Fibroblast of lung (primary cell): ENCODE measurements at regions not wholly inside any gene's neighbourhood (a gene's known extent, or its start where the extent isn't known, plus 50 kb on each side); places are given as distances from the start of the nearest gene placed in this dataset.

Experiments
- DNase-seq, 2 donors: peaks; one replicate each; pipeline versions ENCODE4 v3.0.0 to v3.0.0-alpha.2; 2010; ENCODE audit warnings: low read depth in 2 of 2
- H2AFZ ChIP-seq: 2 replicates; pipeline ENCODE4 v1.5.1; 2012; ENCODE audit warnings: low read length, control low read depth, inconsistent platforms
- H3K27ac ChIP-seq: 2 replicates; pipeline ENCODE4 v1.5.1; 2011; ENCODE audit warnings: low read length, control low read depth; ENCODE audit not compliant: insufficient read depth
- H3K27me3 ChIP-seq: 2 replicates; pipeline ENCODE4 v1.5.1; 2011; ENCODE audit warnings: mild to moderate bottlenecking, low read length; ENCODE audit not compliant: control insufficient read depth, insufficient read depth
- H3K36me3 ChIP-seq: 2 replicates; pipeline ENCODE4 v1.5.1; 2011; ENCODE audit warnings: low read length; ENCODE audit not compliant: control insufficient read depth, insufficient read depth
- H3K4me1 ChIP-seq: 2 replicates; pipeline ENCODE4 v1.5.1; 2011; ENCODE audit warnings: low read length; ENCODE audit not compliant: control insufficient read depth, insufficient read depth; ENCODE audit errors: extremely low read depth
- H3K4me2 ChIP-seq: 2 replicates; pipeline ENCODE4 v1.5.1; 2011; ENCODE audit warnings: low read length, control low read depth; ENCODE audit not compliant: insufficient read depth; ENCODE audit errors: extremely low read depth
- H3K4me3 ChIP-seq, 4 experiments: fragments of 200-600 bp in 1 of 4; sonication (generic) in 1 of 4; replicated peaks in 1 of 4; 2 replicates each; pipeline ENCODE4 v1.5.1; 2011 to 2016; ENCODE audit warnings: low read length in 4 of 4, low read depth in 3 of 4, mild to moderate bottlenecking in 3 of 4, control low read depth in 2 of 4, inconsistent platforms in 1 of 4, mixed read lengths in 1 of 4; ENCODE audit not compliant: insufficient read depth in 1 of 4; ENCODE audit errors: control extremely low read depth in 1 of 4
- H3K79me2 ChIP-seq: 2 replicates; pipeline ENCODE4 v1.5.1; 2012; ENCODE audit warnings: mild to moderate bottlenecking, low read length, inconsistent platforms; ENCODE audit not compliant: control insufficient read depth, insufficient read depth
- H3K9ac ChIP-seq: 2 replicates; pipeline ENCODE4 v1.5.1; 2011; ENCODE audit warnings: mild to moderate bottlenecking, low read length, control low read depth; ENCODE audit not compliant: insufficient read depth
- H3K9me3 ChIP-seq: 2 replicates; pipeline ENCODE4 v1.5.1; 2012; ENCODE audit warnings: low read depth, low read length; ENCODE audit not compliant: control insufficient read depth, insufficient read depth
- H4K20me1 ChIP-seq: 2 replicates; pipeline ENCODE4 v1.5.1; 2011; ENCODE audit warnings: low read length; ENCODE audit not compliant: control insufficient read depth, insufficient read depth; ENCODE audit errors: extremely low read depth
- CTCF ChIP-seq, 2 donors: IDR thresholded peaks in 1 of 2; conservative IDR thresholded peaks in 1 of 2; 1 replicate in 1 of 2; 2 replicates in 1 of 2; pipeline ENCODE4 v1.5.1; 2011 to 2012; ENCODE audit warnings: low read length in 2 of 2, control low read depth in 1 of 2, inconsistent platforms in 1 of 2, low read depth in 1 of 2, mild to moderate bottlenecking in 1 of 2
- EZH2 ChIP-seq: IDR thresholded peaks from 2 replicates; pipeline ENCODE4 v1.5.1; 2012; ENCODE audit warnings: low read length, control low read depth, mild to moderate bottlenecking; ENCODE audit errors: missing control alignments

GRCh38 chr5:144822503-144822902 lies 651.8 kb downstream of the KCTD16 start:
- H3K27me3 ChIP-seq = no peaks in the 10 kb centered on the region
- H3K4me3 ChIP-seq = no peak overlapping the region
- no peaks in the 10 kb centered on the region for H3K79me2 ChIP-seq
- TF ChIP-seq CTCF (conservative IDR thresholded peaks at IDR 0.05 in 1 of 2, IDR thresholded peaks at IDR 0.05 in 1 of 2; ENCODE audit: low read depth in 1 of 2, low read length in 2 of 2) (no peak), EZH2 (no peak)
- no peak overlapping the region for H3K9ac ChIP-seq
- no peak for DNase-seq
- H3K4me1 ChIP-seq = no peaks in the 10 kb centered on the region
- H3K36me3 ChIP-seq = no peaks in the 10 kb centered on the region
- no peak overlapping the region for H2AFZ ChIP-seq
- H3K9me3 ChIP-seq = no peaks in the 10 kb centered on the region
- no peak overlapping the region for H3K27ac ChIP-seq
- no peaks in the 10 kb centered on the region for H4K20me1 ChIP-seq
- H3K4me2 ChIP-seq = no peak overlapping the region

DNA sequence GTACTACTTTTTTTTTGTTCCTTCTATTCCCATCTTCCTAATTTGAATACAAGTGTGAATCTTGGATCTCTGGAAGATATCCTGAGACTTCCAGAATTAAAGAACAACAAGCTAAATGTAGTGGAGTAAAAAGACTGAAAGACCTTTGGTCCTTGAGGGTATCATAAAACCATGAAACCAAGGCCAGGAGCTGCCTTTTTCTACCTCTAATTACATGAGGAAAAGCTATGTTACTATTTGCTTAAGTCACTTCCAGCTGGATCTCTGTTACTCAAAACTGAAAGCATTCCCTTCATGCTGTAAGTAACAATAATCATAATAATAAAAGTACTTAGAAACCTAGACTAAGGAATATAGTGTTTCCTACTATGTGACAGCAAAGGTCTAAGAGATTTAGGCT lies 649.6 kb downstream of the KCTD16 start:
- Histone ChIP-seq H3K9ac (no peak overlapping the region), H3K27me3 (no peaks in the 10 kb centered on the region), H4K20me1 (no peaks in the 10 kb centered on the region), H3K4me2 (no peak overlapping the region), H2AFZ (no peak overlapping the region), H3K36me3 (no peaks in the 10 kb centered on the region), H3K4me1 (no peaks in the 10 kb centered on the region), H3K79me2 (no peaks in the 10 kb centered on the region), H3K4me3 (no peak overlapping the region), H3K27ac (no peak overlapping the region), H3K9me3 (no peaks in the 10 kb centered on the region)
- no peak for TF ChIP-seq CTCF (conservative IDR thresholded peaks at IDR 0.05 in 1 of 2, IDR thresholded peaks at IDR 0.05 in 1 of 2; ENCODE audit: low read depth in 1 of 2, low read length in 2 of 2)
- TF ChIP-seq EZH2 = no peak
- DNase-seq = no peak

GRCh38 chr5:144815131-144815530 lies 644.5 kb downstream of the KCTD16 start:
- no peaks in the 10 kb centered on the region for H3K4me1 ChIP-seq
- no peak overlapping the region for H3K4me3 ChIP-seq
- no peak overlapping the region for H3K4me2 ChIP-seq
- no peaks in the 10 kb centered on the region for H3K79me2 ChIP-seq
- H3K9me3 ChIP-seq = no peaks in the 10 kb centered on the region
- no peak overlapping the region for H3K27ac ChIP-seq
- no peak overlapping the region for H3K9ac ChIP-seq
- TF ChIP-seq CTCF (conservative IDR thresholded peaks at IDR 0.05 in 1 of 2, IDR thresholded peaks at IDR 0.05 in 1 of 2; ENCODE audit: low read depth in 1 of 2, low read length in 2 of 2) = no peak
- no peak for TF ChIP-seq EZH2
- H4K20me1 ChIP-seq = no peaks in the 10 kb centered on the region
- no peak overlapping the region for H2AFZ ChIP-seq
- H3K36me3 ChIP-seq = no peaks in the 10 kb centered on the region
- no peaks in the 10 kb centered on the region for H3K27me3 ChIP-seq
- no peak for DNase-seq
